H9 (cell line): ENCODE measurements at regions not wholly inside any gene's neighbourhood (a gene's known extent, or its start where the extent isn't known, plus 50 kb on each side); places are given as distances from the start of the nearest gene placed in this dataset.

Source experiments
- DNase-seq: peaks from one replicate; pipeline ENCODE4 v3.0.0-alpha.2; 2017
- H2AFZ ChIP-seq: one replicate; pipeline ENCODE4 v1.6.1; 2013; ENCODE audit warnings: mild to moderate bottlenecking, low read length, control low read depth, moderate library complexity
- H2AK5ac ChIP-seq: 2 replicates; pipeline ENCODE4 v1.6.1; 2013; ENCODE audit warnings: low read length, control low read depth, mixed read lengths; ENCODE audit not compliant: insufficient read length
- H2BK120ac ChIP-seq: one replicate; pipeline ENCODE4 v1.6.1; 2013; ENCODE audit warnings: low read depth, mild to moderate bottlenecking, low read length, control low read depth, inconsistent platforms; ENCODE audit not compliant: poor library complexity, severe bottlenecking
- H2BK12ac ChIP-seq: 2 replicates; pipeline ENCODE4 v1.6.1; 2013; ENCODE audit warnings: low read length, control low read depth, mixed read lengths, low read depth; ENCODE audit not compliant: insufficient read length
- H2BK15ac ChIP-seq: 2 replicates; pipeline ENCODE4 v1.6.1; 2013; ENCODE audit warnings: low read depth, low read length, control low read depth
- H2BK20ac ChIP-seq: one replicate; pipeline ENCODE4 v1.6.1; 2013; ENCODE audit warnings: low read depth, mild to moderate bottlenecking, low read length, control low read depth, inconsistent platforms; ENCODE audit not compliant: poor library complexity, severe bottlenecking
- H2BK5ac ChIP-seq: 2 replicates; pipeline ENCODE4 v1.6.1; 2013; ENCODE audit warnings: low read length, control low read depth, mixed read lengths; ENCODE audit not compliant: insufficient read length
- H3K14ac ChIP-seq: 2 replicates; pipeline ENCODE4 v1.6.1; 2013; ENCODE audit warnings: low read length, control low read depth; ENCODE audit not compliant: insufficient read depth
- H3K18ac ChIP-seq: 2 replicates; pipeline ENCODE4 v1.6.1; 2013; ENCODE audit warnings: low read depth, mild to moderate bottlenecking, mixed read lengths, low read length, control low read depth; ENCODE audit not compliant: insufficient read length
- H3K23ac ChIP-seq: 2 replicates; pipeline ENCODE4 v1.6.1; 2013; ENCODE audit warnings: low read length, control low read depth, mixed read lengths, low read depth; ENCODE audit not compliant: insufficient read length
- H3K23me2 ChIP-seq: 2 replicates; pipeline ENCODE4 v1.6.1; 2013; ENCODE audit warnings: low read depth, mild to moderate bottlenecking, mixed read lengths, low read length, control low read depth; ENCODE audit not compliant: insufficient read length, poor library complexity, severe bottlenecking
- H3K27ac ChIP-seq: 2 replicates; pipeline ENCODE4 v1.5.1; 2013; ENCODE audit warnings: low read length, control low read depth, mixed read lengths, low read depth; ENCODE audit not compliant: insufficient read length
- H3K27me3 ChIP-seq: 2 replicates; pipeline ENCODE4 v1.6.1; 2013; ENCODE audit warnings: low read length, control low read depth, inconsistent platforms; ENCODE audit not compliant: insufficient read depth
- H3K4ac ChIP-seq: 2 replicates; pipeline ENCODE4 v1.6.1; 2013; ENCODE audit warnings: low read depth, mild to moderate bottlenecking, control low read depth, inconsistent platforms, low read length, moderate library complexity
- H3K4me1 ChIP-seq: 2 replicates; pipeline ENCODE4 v1.6.1; 2013; ENCODE audit warnings: low read length, control low read depth, inconsistent platforms; ENCODE audit not compliant: insufficient read depth
- H3K4me2 ChIP-seq: 2 replicates; pipeline ENCODE4 v1.6.1; 2013; ENCODE audit warnings: low read length, control low read depth, mixed read lengths; ENCODE audit not compliant: insufficient read length, insufficient read depth
- H3K56ac ChIP-seq: 2 replicates; pipeline ENCODE4 v1.6.1; 2013; ENCODE audit warnings: low read depth, mild to moderate bottlenecking, mixed read lengths, low read length, control low read depth; ENCODE audit not compliant: insufficient read length
- H3K79me1 ChIP-seq: 2 replicates; pipeline ENCODE4 v1.6.1; 2013; ENCODE audit warnings: low read depth, mild to moderate bottlenecking, moderate library complexity, low read length, control low read depth, inconsistent platforms; ENCODE audit not compliant: insufficient read depth, poor library complexity, severe bottlenecking
- H3K79me2 ChIP-seq: 2 replicates; pipeline ENCODE4 v1.6.1; 2013; ENCODE audit warnings: low read length, control low read depth, inconsistent platforms; ENCODE audit not compliant: insufficient read depth
- H3K9ac ChIP-seq: 2 replicates; pipeline ENCODE4 v1.6.1; 2013; ENCODE audit warnings: low read length, control low read depth, mixed read lengths; ENCODE audit not compliant: insufficient read length; ENCODE audit errors: extremely low read depth
- H3K9me3 ChIP-seq: one replicate; pipeline ENCODE4 v1.6.1; 2013; ENCODE audit warnings: low read depth, low read length, inconsistent platforms; ENCODE audit not compliant: control insufficient read depth
- H3T11ph ChIP-seq: one replicate; pipeline ENCODE4 v1.6.1; 2013; ENCODE audit warnings: mild to moderate bottlenecking, low read length, control low read depth, inconsistent platforms
- H4K20me1 ChIP-seq: one replicate; pipeline ENCODE4 v1.6.1; 2013; ENCODE audit not compliant: control insufficient read depth, insufficient read length, insufficient read depth
- H4K5ac ChIP-seq: 2 replicates; pipeline ENCODE4 v1.6.1; 2013; ENCODE audit warnings: low read depth, mild to moderate bottlenecking, mixed read lengths, low read length, control low read depth; ENCODE audit not compliant: insufficient read length
- H4K8ac ChIP-seq: replicated peaks from 2 replicates; pipeline ENCODE4 v1.6.1; 2013; ENCODE audit warnings: low read length, control low read depth, mixed read lengths, low read depth; ENCODE audit not compliant: insufficient read length
- H4K91ac ChIP-seq: 2 replicates; pipeline ENCODE4 v1.6.1; 2013; ENCODE audit warnings: low read depth, mild to moderate bottlenecking, moderate library complexity, mixed read lengths, low read length, control low read depth; ENCODE audit not compliant: insufficient read length
- H3K27ac Mint-ChIP-seq, 3 experiments: 2 replicates in 2 of 3; 3 replicates in 1 of 3; pipeline ENCODE4 v1.8.0; 2020 to 2021; ENCODE audit warnings: mixed read lengths in 3 of 3, mild to moderate bottlenecking in 1 of 3, moderate library complexity in 1 of 3
- H3K27me3 Mint-ChIP-seq: 2 replicates; pipeline ENCODE4 v1.8.0; 2021; ENCODE audit warnings: low read depth, mild to moderate bottlenecking, moderate library complexity, mixed read lengths
- H3K36me3 Mint-ChIP-seq, 3 experiments: 2 replicates in 2 of 3; 3 replicates in 1 of 3; pipeline ENCODE4 v1.8.0; 2020 to 2021; ENCODE audit warnings: low read depth in 3 of 3, mixed read lengths in 3 of 3; ENCODE audit not compliant: insufficient read depth in 1 of 3
- H3K4me1 Mint-ChIP-seq, 2 experiments: 2 replicates each; pipeline ENCODE4 v1.8.0; 2020; ENCODE audit warnings: mixed read lengths in 2 of 2
- H3K4me3 Mint-ChIP-seq, 2 experiments: 2 replicates in 1 of 2; 3 replicates in 1 of 2; pipeline ENCODE4 v1.8.0; 2020 to 2021; ENCODE audit warnings: mild to moderate bottlenecking in 2 of 2, mixed read lengths in 2 of 2, moderate library complexity in 1 of 2
- H3K9me3 Mint-ChIP-seq, 2 experiments: 2 replicates in 1 of 2; 3 replicates in 1 of 2; pipeline ENCODE4 v1.8.0; 2020; ENCODE audit warnings: mild to moderate bottlenecking in 2 of 2, mixed read lengths in 2 of 2, moderate library complexity in 1 of 2
- WGBS: extraction: QIAGEN DNeasy Blood & Tissue Kit; methylation state at CpG from one replicate; pipeline ENCODE4 v1.1.7; 2013; ENCODE audit warnings: missing lambda C conversion rate, low lambda C conversion rate, mixed read lengths; ENCODE audit not compliant: insufficient read length; ENCODE audit errors: extremely low coverage; 5-methylcytosine and 5-hydroxymethylcytosine counted together
- TF ChIP-seq, protein P1 (sequence below): fragments of 200-600 bp; sonication (generic); conservative IDR thresholded peaks from 3 replicates; pipeline ENCODE4 v1.8.0; 2021; ENCODE audit warnings: antibody characterized with exemption, mild to moderate bottlenecking

DNA sequence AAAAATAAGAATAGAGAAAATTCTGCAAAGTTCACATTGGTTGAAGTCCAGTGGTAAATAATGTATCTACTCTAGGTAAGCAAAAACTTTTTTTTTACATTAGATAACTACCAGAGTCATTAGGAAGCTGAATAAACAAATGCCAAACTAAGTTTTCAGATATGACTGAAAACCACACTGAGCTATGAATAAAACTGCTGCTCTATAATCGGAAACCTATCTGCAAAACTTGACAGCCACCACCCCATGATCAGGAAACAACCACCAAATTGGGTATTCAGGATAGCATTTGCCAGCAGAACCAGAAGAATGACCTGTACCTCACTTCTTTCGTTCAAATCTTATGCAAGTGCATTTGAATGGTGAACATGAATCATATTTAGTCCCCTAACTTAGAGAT lies 173.0 kb upstream of the TET2 start:
- H3K56ac ChIP-seq = no peak overlapping the region
- H3K27me3 ChIP-seq = no peaks in the 10 kb centered on the region
- no peak overlapping the region for H3K18ac ChIP-seq
- no peaks in the 10 kb centered on the region for H3K79me2 ChIP-seq
- no peak overlapping the region for H3K4ac ChIP-seq
- Mint-ChIP-seq H3K4me1 (no peaks in the 10 kb centered on the region), H3K9me3 (peaks cover 0 to 5% of the 10 kb centered on the region in 2 experiments; a peak in 2 of 5 replicates), H3K27ac (no peak overlapping the region), H3K4me3 (no peak overlapping the region), H3K27me3 (no peaks in the 10 kb centered on the region), H3K36me3 (no peaks in the 10 kb centered on the region; a peak in 1 of 7 replicates)
- H3K27ac ChIP-seq = no peak overlapping the region
- no peak overlapping the region for H3K14ac ChIP-seq
- H2BK12ac ChIP-seq = no peak overlapping the region
- no peak overlapping the region for H4K5ac ChIP-seq
- no peaks in the 10 kb centered on the region for H3K9me3 ChIP-seq
- H3K79me1 ChIP-seq = no peaks in the 10 kb centered on the region
- H3T11ph ChIP-seq = no peak overlapping the region
- WGBS = no CpG with 5 or more reads among the region's 2 CpGs
- H2BK15ac ChIP-seq = no peak overlapping the region
- DNase-seq = no peak
- no peaks in the 10 kb centered on the region for H4K20me1 ChIP-seq
- H2BK20ac ChIP-seq = no peak overlapping the region
- H3K4me1 ChIP-seq = no peaks in the 10 kb centered on the region
- no peak overlapping the region for H3K4me2 ChIP-seq
- no peaks in the 10 kb centered on the region for H3K23me2 ChIP-seq
- TF ChIP-seq, protein P1, sequence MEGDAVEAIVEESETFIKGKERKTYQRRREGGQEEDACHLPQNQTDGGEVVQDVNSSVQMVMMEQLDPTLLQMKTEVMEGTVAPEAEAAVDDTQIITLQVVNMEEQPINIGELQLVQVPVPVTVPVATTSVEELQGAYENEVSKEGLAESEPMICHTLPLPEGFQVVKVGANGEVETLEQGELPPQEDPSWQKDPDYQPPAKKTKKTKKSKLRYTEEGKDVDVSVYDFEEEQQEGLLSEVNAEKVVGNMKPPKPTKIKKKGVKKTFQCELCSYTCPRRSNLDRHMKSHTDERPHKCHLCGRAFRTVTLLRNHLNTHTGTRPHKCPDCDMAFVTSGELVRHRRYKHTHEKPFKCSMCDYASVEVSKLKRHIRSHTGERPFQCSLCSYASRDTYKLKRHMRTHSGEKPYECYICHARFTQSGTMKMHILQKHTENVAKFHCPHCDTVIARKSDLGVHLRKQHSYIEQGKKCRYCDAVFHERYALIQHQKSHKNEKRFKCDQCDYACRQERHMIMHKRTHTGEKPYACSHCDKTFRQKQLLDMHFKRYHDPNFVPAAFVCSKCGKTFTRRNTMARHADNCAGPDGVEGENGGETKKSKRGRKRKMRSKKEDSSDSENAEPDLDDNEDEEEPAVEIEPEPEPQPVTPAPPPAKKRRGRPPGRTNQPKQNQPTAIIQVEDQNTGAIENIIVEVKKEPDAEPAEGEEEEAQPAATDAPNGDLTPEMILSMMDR = no peak
- H2BK5ac ChIP-seq = no peak overlapping the region
- H2BK120ac ChIP-seq = no peak overlapping the region
- H3K23ac ChIP-seq = no peak overlapping the region
- no peak overlapping the region for H3K9ac ChIP-seq
- H2AK5ac ChIP-seq = no peak overlapping the region
- H4K91ac ChIP-seq = no peak overlapping the region
- H2AFZ ChIP-seq = no peak overlapping the region
- no peak overlapping the region for H4K8ac ChIP-seq
